ENCODE measurements at regions not wholly inside any gene's neighbourhood (a gene's known extent, or its start where the extent isn't known, plus 50 kb on each side); places are given as distances from the start of the nearest gene placed in this dataset.

DNA sequence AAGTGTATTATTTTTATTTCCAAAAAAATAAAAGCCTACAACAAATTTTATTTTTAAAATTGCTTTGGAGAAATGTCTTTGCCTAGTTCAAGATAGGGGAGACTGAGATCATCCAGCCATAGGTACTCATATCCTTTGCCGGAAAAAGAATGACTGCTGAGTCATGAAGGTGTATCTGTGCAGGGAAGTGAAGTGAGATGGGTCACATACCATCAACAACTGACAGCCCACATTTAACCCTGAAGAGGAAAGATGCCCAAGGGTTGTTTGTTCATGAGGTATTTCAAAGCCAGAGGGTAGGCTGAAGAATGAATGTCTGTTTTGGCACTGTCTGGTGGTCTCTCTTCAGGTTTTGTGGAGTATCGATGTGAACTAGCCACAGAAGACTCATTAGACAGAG lies 106.7 kb upstream of the TTC29 start:
- TF ChIP-seq ZNF76 (CRISPR knock-in tag; IDR thresholded peaks at IDR 0.05; ENCODE audit: borderline replicate concordance) (no peak), BCLAF1 (IDR thresholded peaks at IDR 0.05; ENCODE audit: borderline replicate concordance in 1 of 2, control insufficient read depth in 1 of 2, low read depth in 2 of 2, low read length in 1 of 2) (no peak), CTCF (IDR thresholded peaks at IDR 0.05 in 2 of 3, conservative IDR thresholded peaks at IDR 0.05 in 1 of 3; ENCODE audit: insufficient read depth in 2 of 3, low read depth in 1 of 3, low read length in 3 of 3) (no peak), POLR2A (conservative IDR thresholded peaks at IDR 0.05) (no peak), PHB (CRISPR knock-in tag; IDR thresholded peaks at IDR 0.05) (no peak), JUN (IDR thresholded peaks at IDR 0.05; ENCODE audit: borderline replicate concordance, low read depth, low read length) (no peak), JUN (CRISPR knock-in tag; IDR thresholded peaks at IDR 0.05; ENCODE audit: borderline replicate concordance) (no peak), PURB (CRISPR knock-in tag; IDR thresholded peaks at IDR 0.05; ENCODE audit: low read depth) (no peak), ETV6 (IDR thresholded peaks at IDR 0.05; ENCODE audit: borderline replicate concordance in 1 of 2, low read depth in 2 of 2, low read length in 1 of 2) (no peak), ETV6 (CRISPR knock-in tag; IDR thresholded peaks at IDR 0.05; ENCODE audit: borderline replicate concordance) (no peak), E2F8 (IDR thresholded peaks at IDR 0.05; ENCODE audit: low read depth, partially characterized antibody) (no peak), ZBTB8A (IDR thresholded peaks at IDR 0.05; ENCODE audit: partially characterized antibody) (no peak)
- TF ChIP-seq, protein P1, sequence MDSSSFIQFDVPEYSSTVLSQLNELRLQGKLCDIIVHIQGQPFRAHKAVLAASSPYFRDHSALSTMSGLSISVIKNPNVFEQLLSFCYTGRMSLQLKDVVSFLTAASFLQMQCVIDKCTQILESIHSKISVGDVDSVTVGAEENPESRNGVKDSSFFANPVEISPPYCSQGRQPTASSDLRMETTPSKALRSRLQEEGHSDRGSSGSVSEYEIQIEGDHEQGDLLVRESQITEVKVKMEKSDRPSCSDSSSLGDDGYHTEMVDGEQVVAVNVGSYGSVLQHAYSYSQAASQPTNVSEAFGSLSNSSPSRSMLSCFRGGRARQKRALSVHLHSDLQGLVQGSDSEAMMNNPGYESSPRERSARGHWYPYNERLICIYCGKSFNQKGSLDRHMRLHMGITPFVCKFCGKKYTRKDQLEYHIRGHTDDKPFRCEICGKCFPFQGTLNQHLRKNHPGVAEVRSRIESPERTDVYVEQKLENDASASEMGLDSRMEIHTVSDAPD (CRISPR knock-in tag; IDR thresholded peaks at IDR 0.05) = no peak
- TF ChIP-seq, protein P2, sequence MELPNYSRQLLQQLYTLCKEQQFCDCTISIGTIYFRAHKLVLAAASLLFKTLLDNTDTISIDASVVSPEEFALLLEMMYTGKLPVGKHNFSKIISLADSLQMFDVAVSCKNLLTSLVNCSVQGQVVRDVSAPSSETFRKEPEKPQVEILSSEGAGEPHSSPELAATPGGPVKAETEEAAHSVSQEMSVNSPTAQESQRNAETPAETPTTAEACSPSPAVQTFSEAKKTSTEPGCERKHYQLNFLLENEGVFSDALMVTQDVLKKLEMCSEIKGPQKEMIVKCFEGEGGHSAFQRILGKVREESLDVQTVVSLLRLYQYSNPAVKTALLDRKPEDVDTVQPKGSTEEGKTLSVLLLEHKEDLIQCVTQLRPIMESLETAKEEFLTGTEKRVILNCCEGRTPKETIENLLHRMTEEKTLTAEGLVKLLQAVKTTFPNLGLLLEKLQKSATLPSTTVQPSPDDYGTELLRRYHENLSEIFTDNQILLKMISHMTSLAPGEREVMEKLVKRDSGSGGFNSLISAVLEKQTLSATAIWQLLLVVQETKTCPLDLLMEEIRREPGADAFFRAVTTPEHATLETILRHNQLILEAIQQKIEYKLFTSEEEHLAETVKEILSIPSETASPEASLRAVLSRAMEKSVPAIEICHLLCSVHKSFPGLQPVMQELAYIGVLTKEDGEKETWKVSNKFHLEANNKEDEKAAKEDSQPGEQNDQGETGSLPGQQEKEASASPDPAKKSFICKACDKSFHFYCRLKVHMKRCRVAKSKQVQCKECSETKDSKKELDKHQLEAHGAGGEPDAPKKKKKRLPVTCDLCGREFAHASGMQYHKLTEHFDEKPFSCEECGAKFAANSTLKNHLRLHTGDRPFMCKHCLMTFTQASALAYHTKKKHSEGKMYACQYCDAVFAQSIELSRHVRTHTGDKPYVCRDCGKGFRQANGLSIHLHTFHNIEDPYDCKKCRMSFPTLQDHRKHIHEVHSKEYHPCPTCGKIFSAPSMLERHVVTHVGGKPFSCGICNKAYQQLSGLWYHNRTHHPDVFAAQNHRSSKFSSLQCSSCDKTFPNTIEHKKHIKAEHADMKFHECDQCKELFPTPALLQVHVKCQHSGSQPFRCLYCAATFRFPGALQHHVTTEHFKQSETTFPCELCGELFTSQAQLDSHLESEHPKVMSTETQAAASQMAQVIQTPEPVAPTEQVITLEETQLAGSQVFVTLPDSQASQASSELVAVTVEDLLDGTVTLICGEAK (IDR thresholded peaks at IDR 0.05) = no peak
- TF ChIP-seq, protein P2 (CRISPR knock-in tag; IDR thresholded peaks at IDR 0.05) = no peak
